ENCODE measurements at regions not wholly inside any gene's neighbourhood (a gene's known extent, or its start where the extent isn't known, plus 50 kb on each side); places are given as distances from the start of the nearest gene placed in this dataset.

- TF ChIP-seq CTCF (IDR thresholded peaks at IDR 0.05 in 4 of 5, conservative IDR thresholded peaks at IDR 0.05 in 1 of 5) (no peak), POLR2A (IDR thresholded peaks at IDR 0.05) (no peak)
Observed at GRCh38 chr14:42293180-42293579, 686.5 kb downstream of the LRFN5 start.

Measured in gastrocnemius medialis (tissue), 4 donors.